ENCODE measurements at regions not wholly inside any gene's neighbourhood (a gene's known extent, or its start where the extent isn't known, plus 50 kb on each side); places are given as distances from the start of the nearest gene placed in this dataset.

DNA sequence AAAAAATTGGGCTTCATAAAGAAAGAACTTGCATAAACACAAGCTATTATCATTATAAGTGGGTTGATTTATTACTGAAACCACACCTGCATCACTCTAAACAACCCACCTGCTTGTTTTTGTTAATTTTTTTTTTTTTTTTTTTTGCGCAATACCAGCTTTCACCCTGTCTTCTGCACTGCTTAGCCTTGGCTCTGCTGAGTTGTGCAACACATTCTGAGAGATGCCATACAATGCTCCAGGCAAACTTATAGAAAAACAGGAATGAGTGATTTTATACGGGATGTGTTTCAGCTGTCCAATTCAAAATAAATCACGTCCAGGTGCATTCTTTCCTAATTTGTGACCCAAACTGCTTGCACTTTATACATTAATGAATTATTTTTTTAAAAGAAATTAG, 923.6 kb downstream of the GATA3 start:
- no peak for DNase-seq (ENCODE audit: low spot score)

DNA sequence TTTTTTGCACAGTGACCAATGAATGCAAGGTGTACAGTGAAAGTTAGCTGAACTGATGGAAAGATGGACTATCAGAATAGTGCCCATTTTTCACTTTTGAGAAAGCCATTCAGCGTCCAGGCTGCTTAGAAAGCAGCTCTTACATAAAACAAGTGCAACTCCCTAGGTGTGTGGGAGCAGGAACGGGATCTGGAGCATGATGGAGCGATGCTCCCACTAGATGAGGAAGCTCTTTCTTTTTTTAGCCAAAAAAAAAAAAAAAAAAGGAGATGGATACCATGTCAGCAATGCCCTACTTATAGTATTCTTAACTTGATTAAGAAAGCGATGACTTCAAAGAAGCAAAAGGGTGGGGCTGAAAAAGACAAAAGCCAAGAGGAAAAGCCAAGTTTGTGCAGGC, 925.5 kb downstream of the GATA3 start:
- no peak for DNase-seq (ENCODE audit: low spot score)

DNA sequence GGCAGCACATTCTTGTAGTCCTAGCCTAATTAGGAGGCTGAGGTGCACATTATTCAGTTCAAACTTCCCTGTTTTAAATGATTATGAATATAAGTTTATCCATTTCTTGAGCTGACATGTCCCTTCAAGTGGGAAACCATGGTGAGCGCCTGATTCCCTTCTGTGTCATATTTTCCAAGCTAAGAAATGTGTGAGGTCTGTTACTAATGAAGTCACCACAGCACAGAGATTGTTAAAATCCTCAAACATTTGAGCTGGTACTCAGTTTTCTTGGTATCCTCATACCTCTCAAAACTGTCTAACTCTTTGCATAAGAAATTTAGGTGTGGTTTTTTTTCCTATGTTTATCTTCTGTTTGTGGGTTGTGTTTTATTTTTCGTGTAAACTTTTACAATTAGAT, 926.8 kb downstream of the GATA3 start:
- no peak for DNase-seq (ENCODE audit: low spot score)

DNA sequence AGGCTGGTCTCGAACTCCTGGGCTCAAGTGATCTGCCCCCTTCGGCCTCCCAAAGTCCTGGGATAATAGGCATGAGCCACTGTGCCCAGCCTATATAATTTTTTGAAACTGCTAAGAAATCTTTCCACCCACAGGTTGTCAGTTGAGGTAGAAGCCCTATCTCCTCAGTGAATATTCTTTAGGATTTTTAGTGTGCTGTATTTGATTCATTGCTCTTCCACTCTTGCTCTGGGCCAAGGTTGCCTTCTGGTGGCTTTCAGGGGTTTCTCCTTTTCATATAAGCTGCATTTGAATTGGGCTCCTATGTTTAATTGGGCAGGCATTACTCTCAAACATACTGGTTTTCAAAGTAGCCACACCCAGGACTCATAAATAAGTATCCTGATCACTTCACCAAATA, 931.2 kb downstream of the GATA3 start:
- DNase-seq (ENCODE audit: low spot score) = no peak

DNA sequence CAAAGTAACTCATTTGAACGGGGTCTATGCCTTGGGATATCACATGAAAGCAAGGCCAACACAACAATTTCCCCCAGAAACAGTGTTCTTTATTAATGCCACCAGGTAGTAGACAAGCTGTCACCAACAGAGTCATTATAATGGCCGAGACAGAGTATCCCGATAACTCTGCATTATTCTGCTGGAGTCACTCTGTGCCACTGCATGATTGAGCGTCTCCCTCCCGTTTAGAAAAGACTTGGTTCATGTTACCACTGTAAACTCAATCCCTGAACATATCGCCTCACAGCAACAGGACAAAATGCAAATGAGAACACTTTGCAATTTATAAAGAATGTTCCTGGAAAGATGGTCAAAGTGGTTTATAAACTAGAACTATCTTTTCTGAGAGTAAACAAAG, 932.5 kb downstream of the GATA3 start:
- no peak for DNase-seq (ENCODE audit: low spot score)

DNA sequence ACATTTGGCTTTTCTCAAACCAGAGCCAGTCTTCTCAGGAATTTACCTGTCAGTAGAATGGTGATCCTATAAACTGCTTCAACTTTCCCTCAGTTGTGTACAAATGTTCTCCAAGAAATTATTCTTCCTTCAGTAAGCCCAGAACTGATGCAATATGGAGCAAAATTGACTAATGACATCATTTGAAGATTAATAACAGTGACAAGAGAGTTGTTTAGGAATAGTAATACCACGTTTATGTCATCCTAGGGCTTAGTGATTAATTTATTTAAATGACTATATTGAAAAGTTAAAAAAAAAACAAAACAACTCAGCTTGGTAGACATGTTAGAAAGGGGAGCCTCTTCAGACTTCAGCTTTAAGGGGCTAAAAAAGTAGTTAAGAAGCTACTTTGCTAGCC, 933.2 kb downstream of the GATA3 start:
- DNase-seq (ENCODE audit: low spot score) = no peak

DNA sequence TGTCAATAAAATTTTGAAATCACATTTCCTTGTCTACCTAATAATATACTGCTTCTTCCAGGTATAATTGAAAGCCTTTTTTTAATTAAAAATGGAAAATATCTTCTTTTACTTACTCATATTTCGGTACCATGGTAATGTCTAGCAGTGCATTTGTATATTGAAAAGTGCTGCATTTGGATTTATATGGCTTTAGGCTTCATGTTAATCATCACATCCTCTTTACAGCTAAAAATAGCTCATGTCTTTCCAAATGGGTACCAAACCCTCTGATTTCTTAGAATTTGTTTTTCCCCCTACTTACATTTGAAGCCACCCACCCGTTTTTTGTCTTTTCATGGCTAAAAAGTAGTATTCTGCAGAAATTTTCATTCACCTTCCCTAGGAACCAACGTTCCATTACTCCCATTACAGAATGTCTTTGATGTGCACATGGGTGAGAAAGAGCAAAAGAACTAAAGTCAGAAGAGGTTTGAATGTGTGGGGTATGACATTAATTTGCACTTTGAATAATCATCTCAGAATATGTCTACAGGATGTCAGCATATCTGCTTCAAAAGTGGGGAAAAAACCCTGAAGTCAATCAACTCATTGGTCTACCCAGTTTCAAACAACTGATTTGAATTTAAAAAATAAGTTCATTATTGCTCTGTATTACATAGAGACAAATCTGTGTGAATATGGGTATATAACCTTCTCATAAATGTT, 935.9 kb downstream of the GATA3 start:
- DNase-seq (ENCODE audit: low spot score) = no peak

DNA sequence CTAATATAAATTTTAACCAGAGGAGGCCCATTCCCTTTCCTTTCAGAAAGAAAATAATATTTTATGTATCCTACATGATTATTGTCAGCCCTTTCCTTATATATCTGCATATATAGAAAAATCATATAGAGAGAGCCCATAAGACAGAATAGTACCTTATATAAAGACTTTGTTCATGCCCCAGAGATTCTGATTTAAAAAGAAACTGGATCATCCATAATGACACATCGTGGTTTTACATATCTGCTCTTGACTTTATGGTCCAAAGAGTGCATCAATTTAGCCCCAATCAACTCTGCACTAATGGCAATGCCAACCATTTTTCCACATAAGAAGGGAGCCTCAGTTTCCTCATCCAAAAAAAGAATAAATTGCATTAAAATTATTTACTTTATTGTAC, 937.5 kb downstream of the GATA3 start:
- DNase-seq (ENCODE audit: low spot score) = no peak

DNA sequence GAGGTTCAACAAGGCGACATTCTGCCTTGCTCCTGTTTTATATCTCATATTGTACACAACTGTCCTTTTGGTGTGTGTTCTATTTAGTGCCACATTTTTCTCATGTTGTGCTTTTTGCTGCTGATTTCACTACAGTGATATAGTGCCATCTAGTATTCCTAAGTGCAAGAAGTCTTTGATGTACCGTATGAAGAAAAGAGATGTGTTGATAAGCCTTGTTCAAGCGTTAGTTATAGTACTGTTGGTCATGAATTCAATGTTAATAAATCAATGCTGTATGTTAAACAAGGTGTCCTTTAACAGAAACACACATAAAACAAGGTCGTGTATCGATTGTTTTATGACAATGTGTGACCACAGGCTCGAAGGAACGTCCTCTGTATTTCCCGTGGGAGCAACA, 939.4 kb downstream of the GATA3 start:
- DNase-seq (ENCODE audit: low spot score) = no peak

DNA sequence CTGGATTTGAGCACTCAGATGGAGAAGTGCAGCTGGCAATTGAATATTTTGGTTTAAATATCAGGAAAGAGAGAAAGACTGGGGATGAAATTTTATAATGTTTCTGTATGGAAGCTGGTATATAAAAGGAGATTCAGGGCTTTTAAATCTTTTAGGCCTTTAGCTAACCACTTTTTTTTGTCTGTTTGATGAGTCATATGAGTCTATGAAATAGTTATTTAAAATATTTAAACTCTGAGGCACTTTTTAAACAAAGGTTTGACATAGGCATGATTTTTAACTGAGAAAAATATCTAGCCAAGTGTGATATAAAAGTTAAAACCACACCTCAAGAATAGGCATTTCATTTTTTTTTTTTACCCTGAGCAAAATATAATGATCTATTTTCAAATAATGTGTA, 944.3 kb downstream of the GATA3 start:
- DNase-seq (ENCODE audit: low spot score) = no peak

DNA sequence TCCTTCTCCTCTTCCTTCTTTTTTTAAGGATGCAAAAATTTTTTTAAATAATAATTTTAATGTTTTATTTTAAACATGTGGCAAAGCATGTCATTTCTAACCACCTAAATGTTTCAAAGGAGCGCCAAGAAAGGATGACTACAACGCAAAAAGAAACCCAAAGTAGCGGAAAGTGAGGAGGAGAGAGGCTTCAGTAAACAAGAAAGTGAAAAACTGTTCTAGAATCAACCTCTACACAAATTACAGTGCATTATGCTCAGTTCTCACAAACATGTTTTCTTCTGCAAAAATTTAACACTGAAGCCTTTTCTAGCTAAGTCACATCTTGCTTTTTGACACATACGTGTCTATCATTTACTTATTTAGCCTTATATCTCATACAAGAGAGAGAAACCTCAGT, 948.6 kb downstream of the GATA3 start:
- DNase-seq (ENCODE audit: low spot score) = no peak

DNA sequence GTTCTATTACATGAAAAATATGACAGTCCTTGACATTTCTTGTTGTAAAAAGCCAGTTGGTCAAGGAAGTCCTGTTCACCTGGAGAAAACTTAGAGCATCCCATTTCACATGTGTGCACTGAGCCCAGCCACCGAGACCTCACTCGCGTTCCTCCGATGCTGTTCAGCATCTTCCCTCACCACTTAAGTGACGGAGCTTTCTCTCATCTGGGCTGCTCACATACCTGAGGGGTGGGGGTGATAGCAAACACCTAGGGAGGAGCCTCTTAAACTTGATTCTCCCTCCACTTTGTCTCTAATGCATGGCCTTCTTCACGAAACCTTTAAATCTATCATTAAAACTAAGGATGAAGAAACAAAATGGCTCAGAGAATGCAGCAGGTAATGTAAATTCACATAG, 950.2 kb downstream of the GATA3 start:
- no peak for DNase-seq (ENCODE audit: low spot score)

DNA sequence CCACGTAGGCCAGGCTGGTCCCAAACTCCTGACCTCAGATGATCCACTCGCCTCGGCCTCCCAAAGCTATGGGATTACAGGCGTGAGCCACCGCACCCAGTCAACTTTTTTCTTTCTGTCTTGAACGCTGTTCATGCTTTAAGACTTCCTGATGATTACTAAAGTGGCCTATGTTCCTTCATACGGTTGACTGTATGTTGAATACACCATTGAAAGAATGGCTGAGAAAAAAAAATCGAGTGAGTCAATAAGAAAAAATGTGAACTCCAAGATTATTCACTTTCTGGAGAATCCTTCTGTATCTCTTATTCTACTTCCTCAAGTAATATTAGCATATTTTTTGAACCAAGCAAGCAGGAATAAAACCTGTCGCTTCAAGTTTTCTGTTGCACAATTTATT, 955.0 kb downstream of the GATA3 start:
- no peak for DNase-seq (ENCODE audit: low spot score)

DNA sequence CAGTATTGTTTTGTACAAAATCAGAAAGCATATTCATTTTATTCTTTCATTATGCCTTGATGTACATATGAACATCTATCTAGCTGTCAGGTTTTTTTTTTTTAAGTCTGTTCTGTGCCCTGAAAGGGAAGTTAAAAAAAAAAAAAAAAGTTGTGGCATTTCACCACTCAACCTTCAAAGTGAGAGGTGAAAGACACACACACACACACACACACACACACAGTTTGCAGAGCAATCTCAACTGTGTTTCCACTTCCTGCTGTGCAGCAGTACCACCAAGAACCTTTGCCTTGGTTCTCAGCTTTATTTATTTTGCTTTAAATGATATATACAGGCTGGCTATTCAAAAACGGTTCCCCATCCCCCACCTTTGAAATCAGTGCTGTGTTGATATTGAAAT, 955.6 kb downstream of the GATA3 start:
- DNase-seq (ENCODE audit: low spot score) = no peak

DNA sequence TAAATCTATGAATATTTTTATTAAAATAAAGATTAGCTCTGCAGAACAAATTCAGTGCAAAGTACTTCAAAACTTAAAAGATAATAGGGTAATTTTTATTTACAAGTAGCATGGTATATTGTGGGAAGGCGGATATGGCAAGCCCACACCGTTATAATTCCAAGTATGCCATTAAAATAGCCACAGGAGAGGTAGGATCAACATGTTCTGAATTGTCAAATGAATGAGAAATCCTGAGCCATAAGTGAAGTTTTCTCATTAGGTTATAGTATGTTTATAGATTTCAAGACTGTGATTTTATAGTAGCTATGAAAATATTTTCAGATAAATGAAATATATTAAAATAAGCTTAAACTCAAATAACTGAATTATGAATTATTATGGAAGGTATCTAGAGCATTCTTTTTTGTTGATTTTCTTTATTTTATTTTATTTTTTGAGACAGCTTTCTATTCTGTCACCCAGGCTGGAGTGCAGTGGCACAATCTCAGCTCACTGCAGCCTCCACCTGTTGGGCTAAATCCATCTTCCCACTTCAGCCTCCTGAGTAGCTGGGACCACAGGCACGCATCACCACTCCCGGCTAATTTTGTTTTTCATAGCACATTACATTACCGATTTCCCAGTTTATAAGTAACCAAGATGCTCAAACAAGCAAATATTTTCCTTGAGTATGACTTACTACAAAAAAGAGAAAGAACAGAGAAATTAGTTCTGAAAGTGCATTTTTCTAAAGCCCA, 956.6 kb downstream of the GATA3 start:
- DNase-seq (ENCODE audit: low spot score) = no peak

DNA sequence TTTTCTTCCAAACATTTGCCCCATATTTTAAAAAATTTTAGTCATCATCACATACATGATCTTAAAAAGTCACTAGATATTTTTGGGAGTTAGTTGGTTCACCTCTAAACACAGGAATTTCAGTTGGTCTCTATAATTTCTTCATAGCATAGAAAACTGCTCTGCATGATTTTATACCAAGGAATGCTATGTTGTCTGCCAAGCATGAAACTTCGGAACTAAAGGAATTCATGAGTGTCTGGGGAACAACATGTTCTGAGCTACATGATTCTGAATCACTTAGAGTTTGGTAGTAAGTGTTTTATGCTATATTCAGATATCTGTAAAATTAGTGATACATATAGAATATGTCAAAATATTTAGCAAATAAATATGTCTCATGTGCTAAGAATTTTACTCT, 957.8 kb downstream of the GATA3 start:
- peak; percentile 17 for DNase-seq (ENCODE audit: low spot score)

DNA sequence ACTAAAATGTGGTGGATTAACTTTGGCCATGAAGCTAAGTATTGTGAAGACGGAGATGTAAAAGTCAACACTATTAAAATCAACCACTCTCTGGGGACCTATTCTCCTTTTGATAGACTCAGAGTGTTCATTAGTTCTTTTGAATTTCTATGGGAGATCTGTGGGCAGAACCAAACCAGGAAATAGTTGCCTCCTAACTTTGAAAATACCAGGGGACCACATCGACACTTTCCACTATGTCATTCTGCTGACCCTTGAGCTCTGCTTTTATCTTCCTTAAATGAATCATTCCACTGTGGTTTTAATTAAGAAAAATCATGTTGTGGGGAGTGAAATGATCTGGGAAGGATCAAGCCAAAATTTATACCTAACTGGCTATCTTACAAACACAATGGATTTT, 960.5 kb downstream of the GATA3 start:
- no peak for DNase-seq (ENCODE audit: low spot score)

DNA sequence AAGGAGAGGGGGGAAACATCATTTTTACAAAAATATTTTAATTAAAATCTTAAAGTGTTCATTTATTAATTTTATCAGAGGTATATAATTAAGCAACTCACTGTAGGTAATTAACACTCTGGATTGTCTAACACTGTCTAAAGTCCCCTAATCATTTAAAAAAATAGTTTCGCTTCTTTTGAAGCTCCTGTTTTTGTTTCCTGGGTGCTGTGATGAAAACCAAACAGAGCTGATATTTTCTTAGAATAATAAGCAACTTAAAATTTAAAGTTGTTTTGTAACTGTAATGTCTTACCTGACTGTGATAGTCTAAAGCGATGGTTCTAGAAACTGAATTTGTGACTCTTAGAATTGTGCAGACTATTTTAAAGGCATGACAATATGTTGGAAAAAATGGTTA, 961.0 kb downstream of the GATA3 start:
- no peak for DNase-seq (ENCODE audit: low spot score)

DNA sequence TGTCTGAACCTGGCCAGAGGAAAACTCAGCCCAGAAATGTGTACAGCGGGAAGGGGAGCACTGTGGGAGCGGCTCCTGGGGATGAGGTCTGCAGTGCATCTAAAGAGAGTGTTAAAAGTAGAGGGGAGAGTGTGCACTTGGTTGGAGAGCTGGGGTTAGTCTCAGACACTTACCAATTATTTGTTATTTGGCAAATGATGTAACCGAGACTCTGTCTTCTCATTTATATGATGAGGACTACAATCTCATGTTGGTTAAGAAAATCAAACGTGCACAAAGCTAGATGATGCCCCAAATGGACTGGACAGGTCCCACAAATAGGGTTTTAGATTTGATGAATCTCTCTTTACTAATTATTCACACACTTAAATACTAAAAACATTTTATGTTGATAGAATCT, 962.4 kb downstream of the GATA3 start:
- DNase-seq (ENCODE audit: low spot score) = no peak

DNA sequence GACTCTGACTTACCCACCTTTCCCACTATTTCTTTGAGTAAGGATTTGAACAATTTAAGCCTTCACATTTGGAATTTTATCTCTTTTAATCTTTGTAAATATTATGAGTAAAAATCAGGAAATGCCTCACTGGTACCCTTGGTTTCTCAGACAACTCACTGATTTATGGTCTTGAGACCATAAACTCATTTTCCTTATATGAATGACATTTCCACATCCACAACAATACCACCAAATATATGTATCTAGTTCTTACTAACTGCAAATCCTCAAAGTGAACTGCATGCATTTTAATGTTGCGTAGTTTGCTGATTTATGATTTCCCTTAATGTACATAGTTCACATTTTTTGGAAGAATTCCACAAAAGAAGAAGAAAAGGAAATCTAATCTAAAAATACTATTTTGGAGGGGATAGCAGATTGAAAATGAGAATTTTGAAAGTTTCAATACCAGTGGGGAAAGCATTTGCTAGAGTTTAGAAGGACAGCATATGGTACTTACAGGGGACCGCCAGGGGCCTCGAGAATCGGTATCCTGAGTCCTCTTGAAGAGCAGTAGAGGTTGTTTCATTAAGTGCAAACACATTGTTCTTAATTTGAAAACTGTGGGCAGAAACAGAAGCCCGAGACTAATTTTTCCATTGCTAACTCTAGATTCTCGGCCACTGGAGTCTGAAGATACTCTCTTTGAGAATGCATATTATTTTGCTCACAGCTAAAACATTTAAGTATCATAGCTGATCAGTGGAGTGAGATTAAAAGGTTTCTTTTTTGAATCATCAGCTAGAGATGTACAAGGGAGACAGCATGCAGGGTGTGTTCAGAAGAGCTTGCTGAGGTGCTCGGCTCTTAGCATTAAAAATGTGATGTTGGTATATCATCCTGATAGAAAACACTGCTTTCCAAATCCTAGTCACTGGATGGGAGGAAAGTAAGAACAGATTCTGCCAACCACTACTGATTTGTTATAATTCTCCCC, 964.0 kb downstream of the GATA3 start:
- no peak for DNase-seq (ENCODE audit: low spot score)

DNA sequence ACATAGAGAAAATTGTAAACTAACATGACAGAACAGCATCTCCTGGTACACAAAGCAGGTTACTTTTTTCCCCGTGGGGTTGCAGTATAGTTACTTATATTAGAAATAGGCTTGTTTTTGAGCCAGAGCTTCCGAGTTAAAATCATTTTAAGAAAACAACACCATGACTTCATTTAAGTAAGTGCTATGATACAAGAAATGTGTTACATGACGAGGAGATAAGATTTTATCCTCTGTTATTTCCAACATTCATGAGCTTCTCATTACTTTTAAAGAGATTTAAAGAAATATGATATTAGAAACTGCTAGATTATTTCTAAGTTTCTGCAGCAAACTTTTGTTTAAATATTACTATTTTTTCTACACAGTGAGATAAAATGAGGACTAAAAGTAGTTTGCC, 968.7 kb downstream of the GATA3 start:
- DNase-seq (ENCODE audit: low spot score) = no peak

DNA sequence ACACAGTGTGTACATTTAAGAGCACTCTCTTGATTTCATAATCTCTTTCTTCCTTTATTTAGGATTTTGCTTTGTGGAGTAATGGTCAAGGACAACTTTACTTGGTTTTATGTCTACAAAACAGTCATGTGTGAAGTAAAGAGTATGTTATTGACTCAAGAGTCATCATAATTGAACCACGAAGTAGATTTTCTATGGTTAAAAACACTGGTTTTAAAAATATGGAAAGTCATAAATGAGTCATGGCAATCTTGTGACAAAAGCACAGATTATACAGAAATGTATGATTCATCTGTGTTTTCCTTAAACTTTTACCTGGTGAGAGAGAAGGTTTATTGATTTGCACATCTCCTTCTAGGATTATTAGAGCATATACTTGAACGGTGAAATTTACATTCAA, 969.7 kb downstream of the GATA3 start:
- DNase-seq (ENCODE audit: low spot score) = no peak

DNA sequence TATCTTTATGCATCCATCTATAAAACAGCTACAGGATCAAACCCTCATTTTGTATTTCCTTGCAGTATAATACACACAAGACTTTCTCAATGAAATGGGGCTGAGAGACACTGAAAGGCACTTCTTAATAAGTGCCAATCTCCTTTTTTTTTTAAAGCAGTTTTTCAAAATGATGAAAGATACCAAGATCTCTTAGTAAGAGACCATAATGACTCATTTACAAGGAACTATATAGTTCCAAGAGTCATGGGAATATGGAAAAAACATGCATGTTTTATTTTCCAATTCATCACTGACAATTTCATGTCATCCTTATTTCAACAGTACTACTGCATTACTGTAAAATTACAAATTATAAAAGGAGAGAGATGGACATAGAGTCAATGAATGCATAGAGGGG, 973.7 kb downstream of the GATA3 start:
- DNase-seq (ENCODE audit: low spot score) = no peak

Data from AG20443 (cell line).